OCI-LY7 (cell line): ENCODE measurements at regions not wholly inside any gene's neighbourhood (a gene's known extent, or its start where the extent isn't known, plus 50 kb on each side); places are given as distances from the start of the nearest gene placed in this dataset.

Source experiments
- BruUV-seq: library from RNA; stranded (reverse); fragments of 400-500 nt; replicated peaks from 2 replicates; lab custom pipeline; 2021; lab: Mats Ljungman, UMichigan
- CTCF ChIA-PET: fragments of 300-600 bp; sonication (Branson Sonifier 250); formaldehyde crosslinking; loops from one replicate; lab custom pipeline; 2022; ENCODE audit warnings: antibody characterized with exemption; ENCODE audit not compliant: unreplicated experiment; lab: Charles Lee
- POLR2A ChIA-PET: fragments of 300-600 bp; sonication (Branson Sonifier 250); formaldehyde crosslinking; loops from one replicate; lab custom pipeline; 2022; ENCODE audit warnings: antibody characterized with exemption; lab: Charles Lee
- DNase-seq: peaks from one replicate; pipeline ENCODE4 v3.0.0-alpha.2; 2015; ENCODE audit warnings: low spot score
- H2AFZ ChIP-seq: fragments of 200-600 bp; sonication (generic), shearing (Covaris generic); 2 replicates; pipeline ENCODE4 v1.6.1; 2014; ENCODE audit warnings: mild to moderate bottlenecking, antibody characterized with exemption, low read length, moderate library complexity
- H3K27ac ChIP-seq: fragments of 200-600 bp; sonication (generic); 2 replicates; pipeline ENCODE4 v1.5.1; 2014; ENCODE audit warnings: mixed run types, low read depth, mild to moderate bottlenecking, moderate library complexity, low read length, inconsistent platforms; ENCODE audit not compliant: poor library complexity, severe bottlenecking
- H3K36me3 ChIP-seq: fragments of 200-600 bp; sonication (generic); 2 replicates; pipeline ENCODE4 v1.6.1; 2014; ENCODE audit warnings: mild to moderate bottlenecking, antibody characterized with exemption, low read length, moderate library complexity, mixed read lengths; ENCODE audit not compliant: insufficient read depth
- H3K4me1 ChIP-seq: fragments of 200-600 bp; sonication (generic); 2 replicates; pipeline ENCODE4 v1.5.1; 2014; ENCODE audit warnings: mild to moderate bottlenecking, low read length; ENCODE audit not compliant: insufficient read depth, poor library complexity, severe bottlenecking
- H3K4me2 ChIP-seq: fragments of 200-600 bp; sonication (generic); 2 replicates; pipeline ENCODE4 v1.6.1; 2014; ENCODE audit warnings: mild to moderate bottlenecking, low read length
- H3K4me3 ChIP-seq: fragments of 200-600 bp; sonication (generic); 2 replicates; pipeline ENCODE4 v1.5.1; 2014; ENCODE audit warnings: mild to moderate bottlenecking, low read depth, low read length; ENCODE audit not compliant: poor library complexity, severe bottlenecking
- H3K79me2 ChIP-seq: fragments of 200-600 bp; sonication (generic); 2 replicates; pipeline ENCODE4 v1.6.1; 2016; ENCODE audit warnings: low read depth, mild to moderate bottlenecking, low read length, moderate library complexity, mixed read lengths; ENCODE audit not compliant: insufficient read depth
- H3K9me2 ChIP-seq: fragments of 200-600 bp; sonication (generic); 2 replicates; pipeline ENCODE4 v1.6.1; 2016; ENCODE audit warnings: mild to moderate bottlenecking, low read length, mixed read lengths; ENCODE audit not compliant: insufficient read depth
- H3K9me3 ChIP-seq: fragments of 200-600 bp; sonication (generic); 2 replicates; pipeline ENCODE4 v1.6.1; 2014; ENCODE audit warnings: mild to moderate bottlenecking, mixed run types, low read length, mixed read lengths
- H4K20me1 ChIP-seq: fragments of 200-600 bp; sonication (generic); 2 replicates; pipeline ENCODE4 v1.6.1; 2014; ENCODE audit warnings: mild to moderate bottlenecking, antibody characterized with exemption, low read length, moderate library complexity, mixed read lengths; ENCODE audit not compliant: insufficient read depth
- EZH2phosphoT487 ChIP-seq: fragments of 200-600 bp; sonication (generic); IDR thresholded peaks from 2 replicates; pipeline ENCODE4 v1.6.1; 2018; ENCODE audit warnings: low read depth, borderline replicate concordance, mild to moderate bottlenecking, mixed run types, antibody characterized with exemption, low read length, moderate library complexity, mixed read lengths
- intact Hi-C: fragments of 100-400 bp; cut with micrococcal nuclease; formaldehyde crosslinking; loops from one replicate; pipeline ENCODE4 v1.10.0; 2022; ENCODE audit not compliant: unreplicated experiment
- TF ChIP-seq, protein P1 (sequence below): fragments of 200-600 bp; sonication (generic); conservative IDR thresholded peaks from 2 replicates; pipeline ENCODE4 v1.5.1; 2014; ENCODE audit warnings: mild to moderate bottlenecking, antibody characterized with exemption, low read length, moderate library complexity, mixed read lengths

GRCh38 chr3:72261566-72262564 is 476.9 kb upstream of the PROK2 start:
- peaks cover 7% of the 10 kb centered on the region for H3K4me1 ChIP-seq
- H4K20me1 ChIP-seq: no peaks in the 10 kb centered on the region
- no peaks in the 10 kb centered on the region for H3K79me2 ChIP-seq
- POLR2A ChIA-PET: interaction anchor here (0.6 kb wide), 1 partner anchor 530 kb away, joined by 3 read pairs; no protein-coding TSS in a partner anchor
- H3K27ac ChIP-seq: no peak overlapping the region
- H3K9me2 ChIP-seq: no peaks in the 10 kb centered on the region
- TF ChIP-seq, protein P1, sequence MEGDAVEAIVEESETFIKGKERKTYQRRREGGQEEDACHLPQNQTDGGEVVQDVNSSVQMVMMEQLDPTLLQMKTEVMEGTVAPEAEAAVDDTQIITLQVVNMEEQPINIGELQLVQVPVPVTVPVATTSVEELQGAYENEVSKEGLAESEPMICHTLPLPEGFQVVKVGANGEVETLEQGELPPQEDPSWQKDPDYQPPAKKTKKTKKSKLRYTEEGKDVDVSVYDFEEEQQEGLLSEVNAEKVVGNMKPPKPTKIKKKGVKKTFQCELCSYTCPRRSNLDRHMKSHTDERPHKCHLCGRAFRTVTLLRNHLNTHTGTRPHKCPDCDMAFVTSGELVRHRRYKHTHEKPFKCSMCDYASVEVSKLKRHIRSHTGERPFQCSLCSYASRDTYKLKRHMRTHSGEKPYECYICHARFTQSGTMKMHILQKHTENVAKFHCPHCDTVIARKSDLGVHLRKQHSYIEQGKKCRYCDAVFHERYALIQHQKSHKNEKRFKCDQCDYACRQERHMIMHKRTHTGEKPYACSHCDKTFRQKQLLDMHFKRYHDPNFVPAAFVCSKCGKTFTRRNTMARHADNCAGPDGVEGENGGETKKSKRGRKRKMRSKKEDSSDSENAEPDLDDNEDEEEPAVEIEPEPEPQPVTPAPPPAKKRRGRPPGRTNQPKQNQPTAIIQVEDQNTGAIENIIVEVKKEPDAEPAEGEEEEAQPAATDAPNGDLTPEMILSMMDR: no peak
- TF ChIP-seq EZH2phosphoT487: no peak
- no peak overlapping the region for H3K4me2 ChIP-seq
- no peak for DNase-seq
- no TSS peak for BruUV-seq
- H3K4me3 ChIP-seq: no peak overlapping the region
- CTCF ChIA-PET: interaction anchor here (1.1 kb wide), 1 partner anchor 386 kb away, joined by 3 read pairs; no protein-coding TSS in a partner anchor
- no peaks in the 10 kb centered on the region for H3K36me3 ChIP-seq
- H3K9me3 ChIP-seq: no peaks in the 10 kb centered on the region
- H2AFZ ChIP-seq: no peak overlapping the region
- intact Hi-C loops: loop anchor here (10.0 kb wide), 1 partner anchor 157 kb away; no protein-coding TSS in a partner anchor

DNA sequence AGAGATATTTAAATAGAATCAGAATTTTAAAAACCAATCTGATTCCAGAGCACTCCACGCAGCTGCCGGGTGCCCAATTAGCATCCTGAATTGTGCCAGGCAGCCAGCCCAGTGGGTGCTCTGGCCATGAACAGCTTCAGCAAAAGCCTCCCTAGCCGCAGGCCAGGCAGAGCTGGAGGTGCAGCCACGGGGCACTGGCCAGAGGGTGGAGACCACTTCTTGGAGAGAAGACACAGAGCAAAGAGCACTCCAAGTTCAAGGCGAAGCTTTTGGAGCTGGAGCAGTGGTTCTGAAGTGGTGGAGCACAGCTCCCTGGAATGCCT is 475.6 kb upstream of the PROK2 start:
- Histone ChIP-seq H3K4me2 (no peak overlapping the region), H2AFZ (no peak overlapping the region), H4K20me1 (no peaks in the 10 kb centered on the region), H3K79me2 (no peaks in the 10 kb centered on the region), H3K9me2 (no peaks in the 10 kb centered on the region), H3K27ac (no peak overlapping the region), H3K4me1 (peaks cover 7% of the 10 kb centered on the region), H3K9me3 (no peaks in the 10 kb centered on the region), H3K4me3 (no peak overlapping the region), H3K36me3 (no peaks in the 10 kb centered on the region)
- intact Hi-C loops: loop anchor here (10.0 kb wide), 1 partner anchor 156 kb away; no protein-coding TSS in a partner anchor
- TF ChIP-seq, protein P1: no peak
- TF ChIP-seq EZH2phosphoT487: no peak
- DNase-seq: no peak
- no TSS peak for BruUV-seq
- CTCF ChIA-PET: no interaction called here
- POLR2A ChIA-PET: no interaction called here
